Stimulated activated CD4-positive, alpha-beta T cell treated with anti-CD3 and anti-CD28 coated beads, Interleukin-4, amount 100 ng/mL, for 4 hours (primary cell): ENCODE measurements at regions not wholly inside any gene's neighbourhood (a gene's known extent, or its start where the extent isn't known, plus 50 kb on each side); places are given as distances from the start of the nearest gene placed in this dataset.

ENCODE experiments used
- DNase-seq, 2 experiments: peaks; one replicate each; pipeline ENCODE4 v3.0.0-alpha.2; 2020

GRCh38 chr3:30372837-30373236 is 233.6 kb upstream of the TGFBR2 start:
- no peak for DNase-seq

DNA sequence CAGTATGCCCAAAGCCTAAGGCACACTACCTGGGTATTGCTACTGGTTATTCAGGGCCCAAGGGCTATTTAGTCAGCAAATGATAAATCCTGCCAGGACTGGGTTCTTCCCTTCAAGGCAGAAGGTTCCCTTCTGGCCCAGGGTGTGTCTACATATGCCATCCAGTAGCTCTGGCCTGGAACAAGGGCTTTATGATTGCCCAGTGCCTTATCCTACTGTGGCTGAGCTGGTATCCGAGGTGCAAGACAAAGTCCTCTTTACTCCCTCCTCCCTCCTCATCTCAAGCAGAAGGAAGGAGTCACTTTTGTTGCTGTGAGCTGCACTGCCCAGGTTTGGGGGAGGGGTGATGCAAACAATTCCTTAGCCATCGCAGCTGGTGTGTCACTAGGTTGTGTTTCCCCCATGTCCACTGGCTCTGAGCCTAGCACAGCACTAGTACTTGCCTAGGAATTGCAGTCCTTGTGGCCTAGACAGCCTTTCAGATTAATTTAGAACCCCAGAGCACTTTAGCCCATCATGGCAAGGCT is 221.8 kb upstream of the TGFBR2 start:
- no peak for DNase-seq

DNA sequence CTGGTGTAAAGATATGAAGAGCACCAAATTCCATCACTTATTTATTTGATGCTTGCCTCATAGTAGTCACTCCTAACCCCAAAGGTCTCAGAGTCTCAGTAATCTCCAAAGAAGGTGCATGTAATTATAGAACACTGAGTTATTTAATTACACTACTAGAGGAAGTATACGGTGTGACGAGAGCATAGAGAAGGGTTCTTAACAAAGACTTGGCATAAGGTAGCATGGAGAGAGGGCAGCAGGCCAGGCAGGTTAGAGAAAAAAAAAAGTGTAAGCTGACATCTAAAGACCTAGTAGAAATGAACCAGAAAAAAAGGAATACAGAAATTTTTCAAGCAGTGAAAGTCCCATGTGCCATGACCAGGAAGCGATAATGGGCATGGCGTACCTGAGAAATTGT is 213.3 kb upstream of the TGFBR2 start:
- no peak for DNase-seq

DNA sequence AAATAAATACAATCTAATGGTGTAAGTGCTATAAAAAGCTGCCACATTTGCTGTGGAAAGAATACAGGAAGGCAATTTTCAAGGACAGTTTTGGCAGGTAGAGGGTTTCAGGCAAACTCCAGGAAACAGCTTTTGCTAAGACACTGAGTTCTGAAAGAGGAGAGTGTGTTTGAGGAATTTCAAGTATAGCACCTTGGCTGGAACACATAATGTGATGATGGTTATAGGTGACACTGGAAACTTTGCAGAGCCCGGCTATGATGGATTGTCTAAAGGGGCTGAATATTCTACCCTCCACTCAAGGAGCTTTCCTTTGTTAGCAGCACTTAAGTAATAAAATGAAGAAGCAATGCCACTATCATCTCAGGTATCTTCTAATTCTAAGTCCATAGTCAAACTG is 209.4 kb upstream of the TGFBR2 start:
- DNase-seq: no peak

DNA sequence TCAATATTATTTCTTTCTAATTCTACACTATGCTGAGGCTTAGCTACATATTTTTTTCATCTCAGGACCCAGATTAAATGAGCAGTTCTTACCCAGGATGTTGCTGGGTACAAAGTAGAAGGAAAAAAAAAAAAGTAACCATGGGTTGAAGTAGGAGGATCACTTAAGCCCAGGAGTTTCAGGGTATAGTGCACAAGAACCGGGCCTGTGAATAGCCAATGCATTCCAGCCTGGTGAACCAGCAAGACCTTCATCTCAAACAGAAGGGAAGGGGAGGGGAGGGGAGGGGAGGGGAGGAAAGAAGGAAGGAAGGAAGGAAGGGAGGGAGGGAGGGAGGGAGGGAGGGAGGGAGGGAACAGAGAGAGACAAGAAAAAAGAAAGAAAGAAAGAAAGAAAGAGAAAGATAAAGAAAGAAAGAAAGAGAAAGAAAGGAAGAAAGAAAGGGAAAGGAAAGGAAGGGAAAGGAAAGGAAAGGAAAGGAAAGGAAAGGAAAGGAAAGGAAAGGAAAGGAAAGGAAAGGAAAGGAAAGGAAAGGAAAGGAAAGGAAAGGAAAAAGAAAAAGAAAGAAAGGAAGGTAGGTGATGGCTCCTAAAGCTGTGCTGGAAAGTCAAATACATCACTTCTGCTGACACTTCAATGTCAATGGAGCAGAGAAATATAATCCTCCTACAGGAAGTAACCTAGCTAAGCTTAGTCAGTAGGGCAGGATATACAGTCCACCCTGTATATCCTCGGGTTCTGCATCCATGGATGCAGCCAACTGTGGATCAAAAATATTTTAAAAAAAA is 206.8 kb upstream of the TGFBR2 start:
- DNase-seq: no peak

- no peak for DNase-seq
Measured at GRCh38 chr3:30400926-30401325, 205.5 kb upstream of the TGFBR2 start.

GRCh38 chr3:30401971-30402370 is 204.4 kb upstream of the TGFBR2 start:
- no peak for DNase-seq

- no peak for DNase-seq
Measured at GRCh38 chr3:30407651-30408050, 198.8 kb upstream of the TGFBR2 start.

DNA sequence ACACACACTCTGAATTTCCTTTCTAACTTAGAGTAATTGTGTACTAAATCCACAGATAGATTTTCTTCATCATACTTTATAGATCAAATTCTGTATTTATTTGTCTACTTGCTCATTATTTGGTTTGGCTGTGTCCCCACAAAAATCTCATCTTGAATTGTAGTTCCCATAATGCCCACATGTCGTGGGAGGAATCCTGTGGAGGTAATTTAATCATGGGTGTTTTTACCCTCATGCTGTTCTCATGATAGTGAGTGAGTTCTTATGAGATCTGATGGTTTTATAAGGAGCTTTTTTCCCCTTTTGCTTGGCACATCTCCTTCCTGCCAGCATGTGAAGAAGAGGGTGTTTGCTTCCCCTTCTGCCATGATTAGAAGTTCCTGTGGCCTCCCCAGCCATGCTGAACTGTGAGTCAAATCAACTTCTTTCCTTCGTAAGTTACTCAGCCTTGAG is 198.3 kb upstream of the TGFBR2 start:
- no peak for DNase-seq

- DNase-seq: no peak
Measured at GRCh38 chr3:30418443-30418842, 188.0 kb upstream of the TGFBR2 start.

DNA sequence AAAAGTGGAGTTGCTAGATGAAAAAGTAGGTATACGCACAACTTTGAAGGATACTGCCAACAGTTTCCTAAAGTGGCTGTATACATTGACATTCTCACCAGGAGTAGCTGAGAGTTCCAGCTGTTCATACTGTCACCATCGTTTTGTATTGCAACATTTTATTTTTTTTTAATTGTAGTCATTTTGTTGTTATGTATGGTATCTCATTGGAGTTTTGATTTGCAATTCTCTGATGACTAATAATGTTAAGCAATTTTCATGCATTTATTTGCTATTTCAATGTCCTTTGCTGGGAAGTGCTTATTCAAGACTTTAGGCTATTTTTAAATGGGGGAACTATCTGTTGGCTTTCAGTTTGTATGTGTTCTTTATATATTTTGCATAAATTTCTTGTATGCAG is 185.1 kb upstream of the TGFBR2 start:
- DNase-seq: no peak

- no peak for DNase-seq
Measured at GRCh38 chr3:30426293-30426993, 180.0 kb upstream of the TGFBR2 start.

- DNase-seq: no peak
Measured at GRCh38 chr3:30428251-30428650, 178.2 kb upstream of the TGFBR2 start.

GRCh38 chr3:30435861-30436331 is 170.5 kb upstream of the TGFBR2 start:
- DNase-seq: no peak

- DNase-seq: no peak
Measured at GRCh38 chr3:30437171-30437601, 169.2 kb upstream of the TGFBR2 start.

GRCh38 chr3:30438126-30438525 is 168.3 kb upstream of the TGFBR2 start:
- no peak for DNase-seq

DNA sequence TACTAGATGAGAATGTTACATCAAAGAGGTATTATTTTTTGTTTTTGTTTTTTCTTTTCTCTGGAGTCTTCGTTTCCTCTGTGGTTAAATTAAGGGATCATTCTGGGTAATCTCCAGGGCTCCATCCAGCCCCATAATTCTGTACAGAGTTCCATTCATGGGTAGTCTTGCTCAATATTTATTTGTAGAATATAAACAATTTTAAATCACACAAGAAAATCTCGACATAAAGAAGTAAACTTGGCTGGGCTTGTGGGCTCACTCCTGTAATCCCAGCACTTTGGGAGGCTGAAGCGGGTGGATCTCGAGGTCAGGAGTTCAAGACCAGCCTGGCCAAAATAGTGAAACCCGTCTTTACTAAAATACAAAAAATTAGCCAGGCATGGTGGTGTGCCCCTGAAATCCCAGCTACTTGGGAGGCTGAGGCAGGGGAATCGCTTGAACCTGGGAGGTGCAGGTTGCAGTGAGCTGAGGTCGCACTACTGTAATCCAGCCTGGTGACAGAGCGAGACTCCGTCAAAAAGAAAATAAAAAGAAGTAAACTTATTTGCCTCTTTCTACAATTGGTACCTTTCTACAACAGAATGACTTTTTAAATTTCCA is 166.8 kb upstream of the TGFBR2 start:
- no peak for DNase-seq

- no peak for DNase-seq
Measured at GRCh38 chr3:30440147-30440604, 166.2 kb upstream of the TGFBR2 start.

- no peak for DNase-seq
Measured at GRCh38 chr3:30440880-30441279, 165.5 kb upstream of the TGFBR2 start.

- DNase-seq: no peak
Measured at GRCh38 chr3:30443756-30444673, 162.4 kb upstream of the TGFBR2 start.

GRCh38 chr3:30448450-30449289 is 157.7 kb upstream of the TGFBR2 start:
- no peak for DNase-seq

DNA sequence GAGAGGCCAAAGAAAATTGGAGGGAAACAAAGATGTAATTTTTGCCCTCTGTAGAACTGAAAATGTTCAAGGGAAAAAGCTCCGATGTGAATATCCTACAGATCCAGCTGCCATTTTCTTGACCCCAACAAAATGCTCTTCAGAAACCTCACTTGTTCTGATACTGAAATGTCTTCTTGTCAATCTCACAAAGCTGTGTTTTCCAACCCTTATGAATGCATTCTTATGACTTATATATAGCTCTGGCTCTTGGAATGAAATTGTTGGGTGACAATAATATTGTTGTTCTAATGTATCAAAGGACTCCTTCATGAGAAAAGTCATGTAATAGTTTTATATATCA is 157.1 kb upstream of the TGFBR2 start:
- DNase-seq: no peak
